ENCODE measurements at regions not wholly inside any gene's neighbourhood (a gene's known extent, or its start where the extent isn't known, plus 50 kb on each side); places are given as distances from the start of the nearest gene placed in this dataset.

DNA sequence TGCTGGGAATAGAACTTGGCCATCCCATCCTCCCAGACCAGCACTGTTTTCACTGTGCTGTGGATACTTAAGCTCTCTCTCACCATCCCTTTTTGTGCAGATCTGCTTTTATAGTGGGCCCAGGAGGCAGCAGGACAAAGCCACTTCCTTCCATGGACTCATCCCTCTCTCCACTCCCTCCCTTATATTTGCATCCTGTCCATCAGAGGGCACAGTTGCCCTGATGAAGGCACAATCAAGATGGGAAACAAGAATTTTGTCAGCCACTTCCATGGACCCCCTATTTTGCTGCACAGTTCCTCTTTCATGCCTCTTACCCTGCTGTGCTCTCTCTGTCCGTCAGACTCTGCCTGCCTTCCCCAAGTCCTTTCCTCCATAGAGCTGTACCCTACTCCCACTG lies 338.7 kb downstream of the HRH4 start:
- H3K4me3 ChIP-seq, result no peak overlapping the region
- no peaks in the 10 kb centered on the region for H3K27me3 ChIP-seq
- intact Hi-C loops (cut with DNase I; ENCODE audit: low total_unique reads), result no loop called here
- no peaks in the 10 kb centered on the region for H3K4me1 ChIP-seq
- no peak overlapping the region for H3K27ac ChIP-seq
- H3K9me3 ChIP-seq, result no peaks in the 10 kb centered on the region
- no peak for TF ChIP-seq CTCF (IDR thresholded peaks at IDR 0.05)
- TF ChIP-seq POLR2A (IDR thresholded peaks at IDR 0.05), result no peak
- DNase-seq, result no peak
- no peaks in the 10 kb centered on the region for H3K36me3 ChIP-seq

DNA sequence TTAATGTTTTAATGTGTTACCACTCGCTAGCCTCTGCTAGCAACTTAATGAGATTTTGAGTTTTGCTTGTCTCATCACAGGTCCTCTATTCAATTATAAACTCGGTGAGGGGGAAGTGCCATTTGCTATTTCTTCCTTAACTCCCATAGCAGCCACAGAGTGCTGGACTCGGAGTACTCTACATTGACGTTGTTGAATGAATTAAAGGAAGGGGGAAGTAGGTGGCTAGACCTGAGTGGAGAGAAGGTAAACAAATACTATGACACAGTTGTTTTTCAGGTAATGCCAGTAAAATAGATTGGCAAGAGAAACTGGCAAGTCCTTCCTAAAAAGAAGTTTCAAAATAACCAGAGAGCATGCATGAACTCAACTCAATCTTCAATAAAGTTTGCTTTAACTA lies 339.3 kb downstream of the HRH4 start:
- intact Hi-C loops (cut with DNase I; ENCODE audit: low total_unique reads), result no loop called here
- DNase-seq, result no peak

DNA sequence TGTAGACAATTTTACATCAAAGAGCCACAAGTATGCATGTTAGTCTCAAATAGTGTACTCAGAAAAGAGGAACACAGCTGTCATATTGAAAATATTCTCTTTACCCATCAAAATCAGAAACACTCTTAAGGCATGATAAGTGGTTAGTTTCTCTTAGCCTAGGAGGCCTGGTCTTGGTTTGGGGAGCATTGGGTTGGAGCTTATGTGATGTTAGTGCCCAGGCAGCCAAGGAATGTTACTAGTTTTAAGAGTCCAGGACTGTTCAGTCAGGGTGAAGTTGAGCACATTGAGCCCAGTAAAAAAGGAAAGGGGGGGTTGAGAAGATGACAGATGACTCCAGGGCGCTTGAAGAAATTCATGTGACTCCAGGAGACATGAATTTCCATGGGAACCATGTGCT lies 340.6 kb downstream of the HRH4 start:
- no peak for DNase-seq
- no peak overlapping the region for H3K4me3 ChIP-seq
- no peaks in the 10 kb centered on the region for H3K36me3 ChIP-seq
- H3K27me3 ChIP-seq, result no peaks in the 10 kb centered on the region
- H3K27ac ChIP-seq, result no peak overlapping the region
- H3K4me1 ChIP-seq, result no peaks in the 10 kb centered on the region
- intact Hi-C loops (cut with DNase I; ENCODE audit: low total_unique reads), result no loop called here
- H3K9me3 ChIP-seq, result no peaks in the 10 kb centered on the region
- TF ChIP-seq POLR2A (IDR thresholded peaks at IDR 0.05) (no peak), CTCF (IDR thresholded peaks at IDR 0.05) (no peak)

More for the DNA sequence above, 339.3 kb downstream of the HRH4 start:
- H3K36me3 ChIP-seq, result no peaks in the 10 kb centered on the region
- no peak overlapping the region for H3K27ac ChIP-seq
- H3K9me3 ChIP-seq, result no peaks in the 10 kb centered on the region
- no peaks in the 10 kb centered on the region for H3K4me1 ChIP-seq
- no peak for TF ChIP-seq POLR2A (IDR thresholded peaks at IDR 0.05)
- TF ChIP-seq CTCF (IDR thresholded peaks at IDR 0.05), result no peak
- no peaks in the 10 kb centered on the region for H3K27me3 ChIP-seq
- no peak overlapping the region for H3K4me3 ChIP-seq

- no peak overlapping the region for H3K4me3 ChIP-seq
- no peak for TF ChIP-seq POLR2A (IDR thresholded peaks at IDR 0.05)
- TF ChIP-seq CTCF (IDR thresholded peaks at IDR 0.05), result no peak
- no peak for DNase-seq
- H3K9me3 ChIP-seq, result no peaks in the 10 kb centered on the region
- no peak overlapping the region for H3K27ac ChIP-seq
- H3K36me3 ChIP-seq, result no peaks in the 10 kb centered on the region
- intact Hi-C loops (cut with DNase I; ENCODE audit: low total_unique reads), result no loop called here
- H3K4me1 ChIP-seq, result no peaks in the 10 kb centered on the region
- H3K27me3 ChIP-seq, result no peaks in the 10 kb centered on the region
Observed at GRCh38 chr18:24802456-24802855, 342.0 kb downstream of the HRH4 start.

DNA sequence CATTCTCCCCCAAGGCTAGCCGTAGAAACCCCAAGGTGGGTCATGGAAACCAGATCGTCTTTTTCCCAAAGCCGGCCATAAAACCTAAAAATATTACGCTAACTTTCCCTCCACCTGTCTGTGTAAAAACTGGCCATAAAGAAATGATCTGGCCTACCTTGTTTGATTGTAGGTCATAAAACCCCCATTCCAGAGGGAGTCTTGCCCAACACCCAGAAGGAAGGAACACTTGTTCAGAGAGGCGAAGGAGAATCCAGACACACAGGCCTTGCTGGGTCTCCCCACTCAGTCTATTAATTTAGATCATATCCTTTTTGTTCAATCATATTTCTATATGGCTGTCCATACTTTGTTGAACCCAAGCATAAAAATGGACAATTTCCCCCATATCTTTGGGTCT lies 344.7 kb downstream of the HRH4 start:
- H3K27me3 ChIP-seq, result no peaks in the 10 kb centered on the region
- DNase-seq, result no peak
- no peak overlapping the region for H3K27ac ChIP-seq
- no peaks in the 10 kb centered on the region for H3K4me1 ChIP-seq
- no peaks in the 10 kb centered on the region for H3K36me3 ChIP-seq
- no peak for TF ChIP-seq POLR2A (IDR thresholded peaks at IDR 0.05)
- no peak for TF ChIP-seq CTCF (IDR thresholded peaks at IDR 0.05)
- no peaks in the 10 kb centered on the region for H3K9me3 ChIP-seq
- intact Hi-C loops (cut with DNase I; ENCODE audit: low total_unique reads), result no loop called here
- no peak overlapping the region for H3K4me3 ChIP-seq

All from uterus (tissue), 3 donors.